ENCODE measurements at regions not wholly inside any gene's neighbourhood (a gene's known extent, or its start where the extent isn't known, plus 50 kb on each side); places are given as distances from the start of the nearest gene placed in this dataset.

DNA sequence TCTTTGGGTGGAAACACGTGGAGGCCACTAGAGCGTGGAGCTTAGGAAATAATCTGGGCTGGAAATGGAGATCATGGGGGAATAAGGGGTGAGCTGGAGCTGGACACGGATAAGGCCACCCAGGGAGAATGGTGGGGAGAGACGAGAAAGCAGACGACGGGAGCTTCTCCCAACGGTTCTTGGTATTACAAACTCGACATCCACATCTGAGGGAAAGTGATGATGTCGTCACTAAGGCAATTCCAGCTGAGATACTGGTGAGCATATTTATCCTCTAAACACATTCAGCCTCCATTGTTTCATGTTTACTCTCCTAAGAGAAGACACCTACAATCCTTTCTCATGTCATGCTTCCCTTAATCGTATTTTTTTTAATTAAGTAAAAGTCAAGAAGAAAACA is 50.2 kb upstream of the SNX9 start:
- TF ChIP-seq LEF1 (IDR thresholded peaks at IDR 0.05) (no peak), POLR2AphosphoS5 (IDR thresholded peaks at IDR 0.05; ENCODE audit: control insufficient read depth, insufficient read depth, low read depth, low read length) (no peak), TAF1 (IDR thresholded peaks at IDR 0.05; ENCODE audit: control insufficient read depth, extremely low read depth, insufficient read depth, low read length, severe bottlenecking) (no peak), NR4A1 (CRISPR knock-in tag; IDR thresholded peaks at IDR 0.05) (no peak), NR4A1 (tag; IDR thresholded peaks at IDR 0.05) (no peak), ZNF12 (CRISPR knock-in tag; IDR thresholded peaks at IDR 0.05) (no peak), NR2F6 (CRISPR knock-in tag; IDR thresholded peaks at IDR 0.05) (no peak), SREBF1 (IDR thresholded peaks at IDR 0.05; ENCODE audit: borderline replicate concordance, low read depth, low read length) (no peak), POLR2A (conservative IDR thresholded peaks at IDR 0.05) (no peak)
- TF ChIP-seq, protein P1, sequence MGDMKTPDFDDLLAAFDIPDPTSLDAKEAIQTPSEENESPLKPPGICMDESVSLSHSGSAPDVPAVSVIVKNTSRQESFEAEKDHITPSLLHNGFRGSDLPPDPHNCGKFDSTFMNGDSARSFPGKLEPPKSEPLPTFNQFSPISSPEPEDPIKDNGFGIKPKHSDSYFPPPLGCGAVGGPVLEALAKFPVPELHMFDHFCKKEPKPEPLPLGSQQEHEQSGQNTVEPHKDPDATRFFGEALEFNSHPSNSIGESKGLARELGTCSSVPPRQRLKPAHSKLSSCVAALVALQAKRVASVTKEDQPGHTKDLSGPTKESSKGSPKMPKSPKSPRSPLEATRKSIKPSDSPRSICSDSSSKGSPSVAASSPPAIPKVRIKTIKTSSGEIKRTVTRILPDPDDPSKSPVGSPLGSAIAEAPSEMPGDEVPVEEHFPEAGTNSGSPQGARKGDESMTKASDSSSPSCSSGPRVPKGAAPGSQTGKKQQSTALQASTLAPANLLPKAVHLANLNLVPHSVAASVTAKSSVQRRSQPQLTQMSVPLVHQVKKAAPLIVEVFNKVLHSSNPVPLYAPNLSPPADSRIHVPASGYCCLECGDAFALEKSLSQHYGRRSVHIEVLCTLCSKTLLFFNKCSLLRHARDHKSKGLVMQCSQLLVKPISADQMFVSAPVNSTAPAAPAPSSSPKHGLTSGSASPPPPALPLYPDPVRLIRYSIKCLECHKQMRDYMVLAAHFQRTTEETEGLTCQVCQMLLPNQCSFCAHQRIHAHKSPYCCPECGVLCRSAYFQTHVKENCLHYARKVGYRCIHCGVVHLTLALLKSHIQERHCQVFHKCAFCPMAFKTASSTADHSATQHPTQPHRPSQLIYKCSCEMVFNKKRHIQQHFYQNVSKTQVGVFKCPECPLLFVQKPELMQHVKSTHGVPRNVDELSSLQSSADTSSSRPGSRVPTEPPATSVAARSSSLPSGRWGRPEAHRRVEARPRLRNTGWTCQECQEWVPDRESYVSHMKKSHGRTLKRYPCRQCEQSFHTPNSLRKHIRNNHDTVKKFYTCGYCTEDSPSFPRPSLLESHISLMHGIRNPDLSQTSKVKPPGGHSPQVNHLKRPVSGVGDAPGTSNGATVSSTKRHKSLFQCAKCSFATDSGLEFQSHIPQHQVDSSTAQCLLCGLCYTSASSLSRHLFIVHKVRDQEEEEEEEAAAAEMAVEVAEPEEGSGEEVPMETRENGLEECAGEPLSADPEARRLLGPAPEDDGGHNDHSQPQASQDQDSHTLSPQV (IDR thresholded peaks at IDR 0.05), result no peak
- TF ChIP-seq, protein P2, sequence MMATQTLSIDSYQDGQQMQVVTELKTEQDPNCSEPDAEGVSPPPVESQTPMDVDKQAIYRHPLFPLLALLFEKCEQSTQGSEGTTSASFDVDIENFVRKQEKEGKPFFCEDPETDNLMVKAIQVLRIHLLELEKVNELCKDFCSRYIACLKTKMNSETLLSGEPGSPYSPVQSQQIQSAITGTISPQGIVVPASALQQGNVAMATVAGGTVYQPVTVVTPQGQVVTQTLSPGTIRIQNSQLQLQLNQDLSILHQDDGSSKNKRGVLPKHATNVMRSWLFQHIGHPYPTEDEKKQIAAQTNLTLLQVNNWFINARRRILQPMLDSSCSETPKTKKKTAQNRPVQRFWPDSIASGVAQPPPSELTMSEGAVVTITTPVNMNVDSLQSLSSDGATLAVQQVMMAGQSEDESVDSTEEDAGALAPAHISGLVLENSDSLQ (IDR thresholded peaks at IDR 0.05), result no peak
- TF ChIP-seq, protein P3, sequence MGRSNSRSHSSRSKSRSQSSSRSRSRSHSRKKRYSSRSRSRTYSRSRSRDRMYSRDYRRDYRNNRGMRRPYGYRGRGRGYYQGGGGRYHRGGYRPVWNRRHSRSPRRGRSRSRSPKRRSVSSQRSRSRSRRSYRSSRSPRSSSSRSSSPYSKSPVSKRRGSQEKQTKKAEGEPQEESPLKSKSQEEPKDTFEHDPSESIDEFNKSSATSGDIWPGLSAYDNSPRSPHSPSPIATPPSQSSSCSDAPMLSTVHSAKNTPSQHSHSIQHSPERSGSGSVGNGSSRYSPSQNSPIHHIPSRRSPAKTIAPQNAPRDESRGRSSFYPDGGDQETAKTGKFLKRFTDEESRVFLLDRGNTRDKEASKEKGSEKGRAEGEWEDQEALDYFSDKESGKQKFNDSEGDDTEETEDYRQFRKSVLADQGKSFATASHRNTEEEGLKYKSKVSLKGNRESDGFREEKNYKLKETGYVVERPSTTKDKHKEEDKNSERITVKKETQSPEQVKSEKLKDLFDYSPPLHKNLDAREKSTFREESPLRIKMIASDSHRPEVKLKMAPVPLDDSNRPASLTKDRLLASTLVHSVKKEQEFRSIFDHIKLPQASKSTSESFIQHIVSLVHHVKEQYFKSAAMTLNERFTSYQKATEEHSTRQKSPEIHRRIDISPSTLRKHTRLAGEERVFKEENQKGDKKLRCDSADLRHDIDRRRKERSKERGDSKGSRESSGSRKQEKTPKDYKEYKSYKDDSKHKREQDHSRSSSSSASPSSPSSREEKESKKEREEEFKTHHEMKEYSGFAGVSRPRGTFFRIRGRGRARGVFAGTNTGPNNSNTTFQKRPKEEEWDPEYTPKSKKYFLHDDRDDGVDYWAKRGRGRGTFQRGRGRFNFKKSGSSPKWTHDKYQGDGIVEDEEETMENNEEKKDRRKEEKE (IDR thresholded peaks at IDR 0.05; ENCODE audit: borderline replicate concordance in 1 of 2, control insufficient read depth in 1 of 2, low read depth in 2 of 2, low read length in 1 of 2), result no peak

Data from K562 (cell line).